ENCODE measurements at regions not wholly inside any gene's neighbourhood (a gene's known extent, or its start where the extent isn't known, plus 50 kb on each side); places are given as distances from the start of the nearest gene placed in this dataset.

DNA sequence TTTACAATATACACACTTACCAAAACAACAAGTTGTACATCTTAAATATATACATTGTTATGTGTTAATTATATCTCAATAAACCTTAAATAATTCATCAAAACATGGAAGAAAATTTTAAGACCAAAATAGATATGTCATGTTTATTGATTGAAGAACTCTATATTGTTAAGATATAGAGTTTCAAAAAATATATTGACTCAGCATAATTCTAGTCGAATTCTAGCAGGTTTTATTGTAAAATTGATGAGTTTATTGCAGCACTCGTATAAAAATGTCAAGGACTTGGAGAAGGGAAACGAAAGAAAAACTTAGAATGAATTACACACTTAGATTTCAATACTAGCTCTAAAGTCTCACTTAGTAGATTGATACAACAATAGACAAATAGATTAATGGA is 575.4 kb upstream of the SORCS1 start:
- H3K27ac ChIP-seq: no peak overlapping the region
- TF ChIP-seq, protein P1, sequence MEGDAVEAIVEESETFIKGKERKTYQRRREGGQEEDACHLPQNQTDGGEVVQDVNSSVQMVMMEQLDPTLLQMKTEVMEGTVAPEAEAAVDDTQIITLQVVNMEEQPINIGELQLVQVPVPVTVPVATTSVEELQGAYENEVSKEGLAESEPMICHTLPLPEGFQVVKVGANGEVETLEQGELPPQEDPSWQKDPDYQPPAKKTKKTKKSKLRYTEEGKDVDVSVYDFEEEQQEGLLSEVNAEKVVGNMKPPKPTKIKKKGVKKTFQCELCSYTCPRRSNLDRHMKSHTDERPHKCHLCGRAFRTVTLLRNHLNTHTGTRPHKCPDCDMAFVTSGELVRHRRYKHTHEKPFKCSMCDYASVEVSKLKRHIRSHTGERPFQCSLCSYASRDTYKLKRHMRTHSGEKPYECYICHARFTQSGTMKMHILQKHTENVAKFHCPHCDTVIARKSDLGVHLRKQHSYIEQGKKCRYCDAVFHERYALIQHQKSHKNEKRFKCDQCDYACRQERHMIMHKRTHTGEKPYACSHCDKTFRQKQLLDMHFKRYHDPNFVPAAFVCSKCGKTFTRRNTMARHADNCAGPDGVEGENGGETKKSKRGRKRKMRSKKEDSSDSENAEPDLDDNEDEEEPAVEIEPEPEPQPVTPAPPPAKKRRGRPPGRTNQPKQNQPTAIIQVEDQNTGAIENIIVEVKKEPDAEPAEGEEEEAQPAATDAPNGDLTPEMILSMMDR (conservative IDR thresholded peaks at IDR 0.05): no peak

DNA sequence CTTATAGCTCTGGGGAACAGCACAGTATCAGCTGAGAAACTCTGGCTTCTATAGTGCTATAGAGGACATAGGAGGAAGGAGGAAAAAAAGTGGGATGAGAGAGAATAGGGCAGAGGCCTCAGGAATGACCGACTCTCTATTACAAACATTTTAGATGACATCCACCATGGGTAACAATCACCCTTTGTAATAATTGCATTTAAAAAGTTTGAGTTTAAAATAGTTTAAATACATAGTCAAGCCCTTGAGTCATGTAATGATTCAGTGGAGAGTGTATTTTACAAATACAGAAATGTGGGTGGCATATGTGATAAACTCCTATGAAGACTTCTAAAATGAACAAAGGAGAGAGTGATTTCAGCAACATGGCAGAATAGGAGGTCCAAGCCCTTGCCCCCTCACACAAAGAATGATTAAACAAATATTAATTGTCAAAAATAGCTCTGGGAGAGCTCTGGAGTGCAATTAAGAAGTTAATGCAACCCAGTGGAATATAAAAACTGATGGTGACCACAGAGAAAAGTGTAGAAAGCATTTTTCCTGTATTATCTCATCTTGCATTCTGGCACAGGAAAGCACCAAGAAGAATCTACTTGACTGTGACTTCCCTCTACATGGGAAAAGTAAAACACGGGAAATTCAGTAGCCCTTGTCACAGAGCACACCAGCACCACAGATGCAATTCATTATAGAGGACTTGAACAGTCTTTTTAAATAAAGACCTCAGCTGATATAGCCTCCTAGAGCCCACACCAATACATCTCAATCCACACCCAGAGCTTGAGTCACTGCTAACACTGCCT is 569.0 kb upstream of the SORCS1 start:
- no peak overlapping the region for H3K27ac ChIP-seq
- TF ChIP-seq, protein P1 (conservative IDR thresholded peaks at IDR 0.05): no peak

DNA sequence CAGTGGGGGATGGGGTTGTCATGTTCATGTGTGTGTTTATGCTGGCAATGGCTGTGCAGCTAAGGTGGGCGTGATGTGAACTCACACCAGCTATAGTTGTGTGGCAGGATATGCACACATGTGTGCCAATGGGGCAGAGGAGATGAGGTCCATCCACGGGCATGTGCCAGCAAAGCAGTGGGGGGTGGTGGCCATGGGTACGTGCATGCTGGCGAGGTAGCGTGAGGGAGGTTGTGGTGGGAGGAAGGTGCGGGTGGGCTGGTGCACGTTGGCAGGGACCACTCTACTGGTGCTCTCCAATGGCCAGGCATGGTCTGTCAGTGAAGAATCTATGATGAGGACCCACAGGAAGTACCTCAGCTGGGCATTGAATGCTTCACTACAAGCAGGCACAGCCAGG is 567.5 kb upstream of the SORCS1 start:
- no peak overlapping the region for H3K27ac ChIP-seq
- TF ChIP-seq, protein P1 (conservative IDR thresholded peaks at IDR 0.05): no peak

DNA sequence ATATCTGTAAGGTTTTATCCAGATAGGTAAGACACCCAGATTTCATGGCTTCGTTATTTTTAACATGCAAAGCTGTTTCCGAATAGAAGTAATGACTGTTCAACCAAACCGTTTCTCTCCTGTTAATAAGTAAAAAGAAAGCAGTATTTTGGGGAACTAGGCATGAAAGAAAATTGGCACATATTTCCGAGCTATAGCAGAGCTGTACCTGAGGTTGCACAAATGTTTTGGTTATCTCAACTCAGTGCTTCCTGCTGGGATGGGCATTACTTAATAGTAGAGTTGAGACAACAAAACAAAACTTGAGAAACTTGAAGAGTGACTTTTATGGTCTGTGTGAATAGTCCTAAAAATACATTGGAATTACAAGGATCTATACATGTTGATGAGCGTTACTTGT is 564.3 kb upstream of the SORCS1 start:
- H3K27ac ChIP-seq: no peak overlapping the region
- TF ChIP-seq, protein P1 (conservative IDR thresholded peaks at IDR 0.05): no peak

DNA sequence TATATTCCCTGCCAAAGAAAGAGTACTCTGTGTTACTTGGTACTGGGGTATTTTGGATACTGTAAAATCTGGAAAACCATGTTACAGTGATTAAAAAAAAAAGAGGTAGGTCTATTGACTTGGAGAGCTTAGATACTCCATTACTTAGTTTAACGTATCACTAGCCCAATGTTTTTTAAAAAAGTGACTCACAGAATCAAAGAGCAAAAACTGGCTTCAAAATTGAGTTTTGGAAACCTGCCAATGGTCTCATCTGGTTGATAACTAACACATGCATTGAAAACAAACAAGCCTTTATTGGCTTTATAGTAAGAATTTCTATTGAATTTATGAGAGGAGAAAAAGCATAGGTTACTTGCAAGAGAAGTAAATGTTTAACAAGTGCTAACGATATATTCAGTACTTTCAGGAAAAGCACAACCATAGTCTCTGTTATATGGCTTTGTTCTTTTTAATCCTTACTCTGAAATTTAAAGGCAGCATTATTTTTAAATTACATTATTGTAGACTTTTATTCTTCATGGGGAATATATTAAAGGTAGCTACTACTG is 563.3 kb upstream of the SORCS1 start:
- TF ChIP-seq, protein P1 (conservative IDR thresholded peaks at IDR 0.05): no peak
- no peak overlapping the region for H3K27ac ChIP-seq

DNA sequence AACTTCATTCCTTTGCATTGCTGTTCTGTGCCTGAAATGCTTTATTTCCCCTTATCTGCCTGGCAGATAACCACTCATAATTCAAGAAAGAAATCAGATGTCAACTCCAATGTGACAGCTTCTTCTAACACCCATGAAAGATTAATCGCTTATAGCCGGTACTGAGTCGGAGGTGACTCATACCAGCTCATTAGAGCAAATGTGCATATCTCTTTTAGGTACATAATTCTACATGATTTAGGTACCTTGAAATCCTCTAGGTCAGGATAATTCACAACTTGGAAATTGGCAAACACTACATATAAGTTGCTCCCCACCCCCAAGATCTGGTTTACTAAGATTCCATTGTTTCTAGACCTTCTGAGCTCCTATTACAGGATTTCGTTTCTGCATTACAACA is 554.4 kb upstream of the SORCS1 start:
- TF ChIP-seq, protein P1 (conservative IDR thresholded peaks at IDR 0.05): no peak
- H3K27ac ChIP-seq: no peak overlapping the region

DNA sequence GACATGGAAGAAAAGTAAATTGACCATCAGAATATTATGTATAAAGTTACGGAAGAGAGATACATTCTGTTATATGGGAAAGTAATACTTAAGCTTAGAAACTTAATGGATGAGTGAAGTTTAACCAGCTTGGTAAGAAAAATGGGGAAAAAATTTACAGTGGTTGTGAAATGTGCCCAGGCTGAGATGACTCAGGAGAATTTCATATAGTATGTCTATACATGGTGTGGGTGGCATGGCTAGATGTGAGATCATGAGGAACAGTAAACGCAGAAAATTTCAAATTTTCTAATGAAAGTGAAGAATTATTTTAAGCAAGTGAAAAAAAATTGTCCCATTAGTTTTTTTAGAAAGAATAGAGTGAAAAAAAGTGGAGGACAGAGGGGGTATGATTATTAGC is 552.5 kb upstream of the SORCS1 start:
- TF ChIP-seq, protein P1 (conservative IDR thresholded peaks at IDR 0.05): no peak
- H3K27ac ChIP-seq: no peak overlapping the region

All from VCaP (cell line).